GM21367 (cell line): ENCODE measurements at regions not wholly inside any gene's neighbourhood (a gene's known extent, or its start where the extent isn't known, plus 50 kb on each side); places are given as distances from the start of the nearest gene placed in this dataset.

ENCODE experiments used
- ATAC-seq: cut with Tn5 transposase; IDR thresholded peaks from one replicate; pipeline ENCODE4 v1.9.1; 2021; ENCODE audit not compliant: unreplicated experiment

DNA sequence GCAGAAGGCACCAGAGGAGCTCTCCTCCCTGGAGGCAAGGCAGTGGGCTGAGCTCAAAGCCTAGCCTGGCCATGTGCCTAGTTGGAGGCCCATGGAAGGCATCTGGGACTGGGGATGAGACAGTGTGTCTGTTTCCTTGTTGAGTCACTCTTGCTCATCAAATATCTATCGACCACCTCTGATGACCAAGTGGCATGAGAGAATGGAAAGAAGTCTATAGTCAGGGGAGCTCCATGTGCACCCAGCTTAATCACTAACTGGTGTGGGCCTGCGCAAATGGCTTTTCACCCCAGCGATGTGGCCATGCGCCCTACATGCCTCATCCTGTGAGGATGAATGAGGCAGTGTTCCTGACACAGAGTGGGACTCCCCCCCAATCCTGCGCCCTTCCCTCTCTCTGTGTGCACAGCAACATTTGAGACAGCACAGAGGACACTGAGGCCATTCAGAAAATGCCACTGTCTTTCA, 229.9 kb downstream of the RPS24 start:
- ATAC-seq = no peak

DNA sequence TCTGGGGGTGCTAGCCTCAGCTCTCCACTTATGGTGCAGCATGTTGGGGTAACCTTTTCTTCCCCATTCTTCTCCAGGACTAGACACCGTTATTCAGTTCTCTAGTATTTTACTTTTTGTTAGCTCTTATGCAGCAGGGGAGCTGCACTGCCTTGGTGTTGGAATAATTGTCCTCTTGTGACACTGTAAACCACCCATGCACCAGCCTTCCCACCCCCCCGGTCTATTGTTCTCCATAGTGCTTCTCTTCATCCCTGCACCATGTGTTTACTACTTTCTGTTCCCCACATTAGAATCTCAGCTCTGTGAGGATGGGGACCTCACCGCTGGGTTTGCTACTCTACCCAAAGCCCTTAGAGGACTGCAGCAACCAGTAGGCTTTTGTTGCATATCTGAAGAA, 230.7 kb downstream of the RPS24 start:
- no peak for ATAC-seq

- no peak for ATAC-seq
Measured at GRCh38 chr10:78266741-78267469, 233.2 kb downstream of the RPS24 start.

- ATAC-seq = no peak
Measured at GRCh38 chr10:78267598-78267997, 233.9 kb downstream of the RPS24 start.

GRCh38 chr10:78269060-78269459, 235.4 kb downstream of the RPS24 start:
- ATAC-seq = no peak

DNA sequence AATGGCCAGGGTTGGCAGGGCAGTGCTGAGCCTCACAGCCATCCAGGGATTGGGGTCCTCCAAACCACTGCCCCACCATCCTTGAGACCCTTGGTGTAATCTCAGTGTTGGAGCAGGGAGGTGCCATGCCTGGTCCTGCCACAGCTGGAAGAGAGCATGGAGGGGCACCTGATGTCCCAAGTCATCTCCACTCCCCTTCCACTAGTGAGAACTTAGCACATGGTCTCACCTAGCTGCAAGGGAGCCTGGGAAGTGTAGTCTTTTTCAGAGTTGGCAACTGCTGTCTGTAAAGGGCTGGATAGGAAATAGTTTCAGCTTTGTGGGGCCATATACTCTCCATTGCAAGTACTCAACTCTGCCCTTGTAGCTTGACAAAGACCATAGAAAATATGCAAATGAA, 238.7 kb downstream of the RPS24 start:
- ATAC-seq = no peak

DNA sequence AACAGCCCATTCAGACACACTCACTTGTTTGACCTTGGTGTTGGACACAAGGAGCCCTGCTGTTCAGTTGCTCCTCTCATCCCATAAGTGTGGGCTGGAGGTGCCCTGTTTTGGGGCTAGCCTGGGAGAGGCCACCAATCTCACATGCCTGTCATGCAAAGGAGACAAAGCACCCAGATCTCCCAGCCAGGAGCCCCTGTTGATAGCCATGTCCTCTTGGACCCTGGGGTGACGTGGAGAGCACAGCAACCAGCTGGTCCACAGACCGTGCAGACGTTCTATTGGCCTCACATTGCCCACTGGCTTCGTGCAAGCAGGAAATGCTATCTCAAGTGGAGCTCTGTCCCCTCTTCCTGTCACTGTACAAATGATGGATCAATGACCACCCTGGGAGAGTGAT, 240.8 kb downstream of the RPS24 start:
- no peak for ATAC-seq

DNA sequence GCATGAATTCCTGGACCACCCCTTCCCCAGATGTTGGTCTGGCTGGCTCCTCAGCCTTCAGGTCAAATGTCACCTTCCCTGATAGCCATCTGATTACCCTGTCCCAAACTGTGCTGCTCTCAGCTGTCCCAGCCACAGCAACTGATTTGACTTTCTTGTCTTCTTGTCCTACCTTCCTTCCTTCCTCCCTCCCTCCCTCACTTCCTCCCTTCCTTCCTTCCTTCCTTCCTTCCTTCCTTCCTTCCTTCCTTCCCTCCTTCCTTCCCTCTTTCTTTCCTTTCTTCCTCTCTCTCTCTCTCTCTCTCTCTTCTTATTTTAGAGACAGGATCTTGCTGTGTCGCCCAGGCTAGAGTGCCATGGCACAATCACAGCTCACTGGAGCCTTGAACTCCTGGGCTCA, 242.5 kb downstream of the RPS24 start:
- ATAC-seq = no peak

DNA sequence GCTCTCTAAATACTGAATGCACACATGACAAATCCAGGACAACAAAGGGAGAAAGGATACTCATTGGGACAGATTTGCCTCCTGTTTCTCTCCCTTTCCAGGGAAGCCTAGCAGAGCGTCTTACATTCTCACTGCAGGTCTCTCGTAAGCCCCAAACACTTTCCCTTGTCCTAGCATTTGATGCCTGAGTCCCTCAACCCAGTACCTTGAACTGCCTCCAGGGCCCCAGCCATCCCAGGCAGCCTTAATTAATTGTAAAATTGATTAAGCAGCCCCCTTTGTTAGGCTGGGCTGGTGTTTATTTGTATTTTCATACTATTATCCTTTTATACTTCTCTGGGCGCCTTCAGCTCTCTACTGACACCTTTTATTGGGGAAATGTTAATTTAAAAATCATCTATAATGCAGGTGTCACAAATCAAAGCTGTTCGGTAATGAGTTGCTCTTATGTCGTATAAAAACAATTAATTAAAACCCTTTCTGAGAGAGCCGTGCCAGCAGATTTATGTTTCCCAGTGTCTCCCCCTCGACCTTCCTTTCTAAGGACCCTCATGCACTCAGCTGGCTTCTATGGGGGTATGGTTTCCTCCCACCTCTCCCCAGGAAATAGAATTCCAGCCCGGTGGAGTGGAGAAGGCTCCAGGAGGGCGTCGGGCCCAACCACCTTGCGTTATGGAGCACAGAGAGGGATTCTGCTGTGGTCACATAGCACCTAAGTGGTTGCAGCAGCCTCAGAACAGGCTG, 243.8 kb downstream of the RPS24 start:
- no peak for ATAC-seq

GRCh38 chr10:78278058-78278404, 244.4 kb downstream of the RPS24 start:
- ATAC-seq = no peak

DNA sequence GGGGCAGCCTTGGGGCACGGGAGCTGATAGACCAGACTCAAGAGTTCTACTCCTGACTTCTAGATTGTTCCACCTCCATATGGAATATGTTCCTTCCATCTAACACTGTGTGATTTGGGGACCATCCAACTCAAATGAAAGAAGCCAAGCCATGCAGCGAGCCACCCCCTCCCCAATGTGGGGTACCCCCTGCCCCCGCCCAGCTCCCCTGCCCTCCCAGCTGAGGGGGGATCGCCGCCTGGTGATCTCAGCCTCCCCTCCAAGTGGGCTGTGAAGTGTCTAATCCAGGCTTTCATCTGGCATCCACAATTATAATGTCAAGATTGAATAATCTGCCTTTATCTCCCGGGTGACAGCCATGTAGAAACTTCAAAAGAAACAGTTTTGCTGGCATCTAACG, 246.1 kb downstream of the RPS24 start:
- no peak for ATAC-seq

- ATAC-seq = no peak
Measured at GRCh38 chr10:78280604-78281003, 246.9 kb downstream of the RPS24 start.

- ATAC-seq = no peak
Measured at GRCh38 chr10:78281627-78282026, 248.0 kb downstream of the RPS24 start.

- ATAC-seq = no peak
Measured at GRCh38 chr10:78283069-78283682, 249.5 kb downstream of the RPS24 start.

GRCh38 chr10:78284381-78284780, 250.7 kb downstream of the RPS24 start:
- no peak for ATAC-seq

DNA sequence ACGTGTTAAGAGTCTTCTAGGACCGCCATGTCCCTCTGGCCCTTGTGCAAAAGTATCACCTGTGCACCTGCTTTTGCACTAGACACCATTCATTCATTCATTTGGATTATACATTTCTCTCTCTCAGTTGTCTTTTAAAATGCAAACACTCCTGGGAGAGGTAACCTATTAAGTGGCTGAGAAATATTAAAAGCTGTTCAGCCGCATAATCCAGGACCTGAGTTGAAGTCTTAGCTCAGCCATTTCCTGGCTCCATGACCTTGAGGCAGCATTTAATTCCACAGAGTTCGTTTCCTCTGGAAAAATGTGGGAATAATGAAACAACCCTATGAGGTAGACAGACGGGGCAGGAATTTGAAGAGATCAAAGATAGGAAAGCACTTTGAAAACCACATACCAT, 251.6 kb downstream of the RPS24 start:
- ATAC-seq = no peak

- no peak for ATAC-seq
Measured at GRCh38 chr10:78286186-78286585, 252.5 kb downstream of the RPS24 start.

- ATAC-seq = no peak
Measured at GRCh38 chr10:78286668-78287067, 253.0 kb downstream of the RPS24 start.

- ATAC-seq = no peak
Measured at GRCh38 chr10:78287618-78288017, 254.0 kb downstream of the RPS24 start.

DNA sequence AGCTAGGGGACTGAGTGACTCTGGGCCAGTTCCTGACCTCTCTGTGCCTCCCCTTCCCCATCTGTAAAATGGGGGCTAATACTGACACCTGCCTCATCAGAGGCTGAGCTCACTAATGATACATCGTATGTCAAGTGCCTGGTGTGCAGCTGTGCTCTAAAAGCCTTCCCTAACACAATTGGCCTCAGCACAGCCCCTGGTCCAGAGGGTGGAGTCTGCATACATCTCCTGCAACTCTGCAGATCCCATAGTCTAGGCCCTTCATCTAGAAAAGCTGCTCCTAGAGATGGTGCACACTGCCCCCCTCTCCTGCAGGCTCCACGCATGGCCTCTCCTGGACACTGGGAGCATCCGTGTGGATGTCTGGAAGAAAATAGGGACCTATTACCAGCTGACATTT, 255.0 kb downstream of the RPS24 start:
- no peak for ATAC-seq

- no peak for ATAC-seq
Measured at GRCh38 chr10:78290131-78290750, 256.6 kb downstream of the RPS24 start.

GRCh38 chr10:78291722-78292121, 258.1 kb downstream of the RPS24 start:
- ATAC-seq = no peak
